A549 (cell line): ENCODE measurements at regions not wholly inside any gene's neighbourhood (a gene's known extent, or its start where the extent isn't known, plus 50 kb on each side); places are given as distances from the start of the nearest gene placed in this dataset.

ENCODE experiments used
- BHLHE40 ChIP-seq: IDR thresholded peaks from 2 replicates; pipeline ENCODE4 v1.6.1; 2012; ENCODE audit warnings: low read depth, low read length, inconsistent platforms
- CEBPB ChIP-seq, 2 experiments: fragments of >200 bp in 1 of 2; sonication (Bioruptor Twin) in 1 of 2; formaldehyde crosslinking in 1 of 2; IDR thresholded peaks; 2 replicates each; pipeline ENCODE4 v1.6.1; 2012 to 2016
- POLR2A ChIP-seq: IDR thresholded peaks from 2 replicates; pipeline ENCODE4 v1.6.1; 2012; ENCODE audit warnings: mild to moderate bottlenecking, low read length
- RAD21 ChIP-seq, 2 experiments: fragments of >200 bp in 1 of 2; sonication (Bioruptor Twin) in 1 of 2; formaldehyde crosslinking in 1 of 2; IDR thresholded peaks in 1 of 2; conservative IDR thresholded peaks in 1 of 2; 2 replicates in 1 of 2; 3 replicates in 1 of 2; pipeline ENCODE4 v1.6.1; 2012 to 2018; ENCODE audit warnings: inconsistent platforms in 1 of 2

DNA sequence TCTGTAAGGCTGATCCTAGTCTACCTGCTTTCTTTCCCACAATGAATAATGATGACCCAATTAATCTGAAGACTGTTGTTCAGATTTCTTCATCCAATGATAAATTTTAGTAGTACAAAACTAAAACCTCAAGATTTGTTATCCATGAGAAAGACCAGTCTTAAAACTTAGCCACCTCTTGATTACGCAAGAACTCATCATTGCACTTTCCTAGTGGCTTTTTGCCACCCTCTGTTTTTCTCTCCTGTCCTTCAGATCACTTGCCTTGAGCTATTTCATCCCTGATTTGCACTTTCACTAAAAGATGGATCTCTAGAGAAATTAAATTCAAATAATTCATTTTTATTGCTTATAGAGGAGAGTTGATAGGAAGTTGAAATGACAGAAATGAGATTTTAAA is 142.7 kb upstream of the RBMS3 start:
- no peak for TF ChIP-seq POLR2A
- TF ChIP-seq BHLHE40: no peak
- no peak for TF ChIP-seq RAD21 (conservative IDR thresholded peaks at IDR 0.05 in 1 of 2, IDR thresholded peaks at IDR 0.05 in 1 of 2)
- peak; percentile 67 to 80; a peak in 3 of 4 replicates for TF ChIP-seq CEBPB (IDR thresholded peaks at IDR 0.05)
